K562 (cell line): ENCODE measurements at regions not wholly inside any gene's neighbourhood (a gene's known extent, or its start where the extent isn't known, plus 50 kb on each side); places are given as distances from the start of the nearest gene placed in this dataset.

Source experiments
- ATAC-seq: fragments of 200-7000 bp; cut with Tn5 transposase; 3 replicates; pipeline ENCODE4 v1.9.1; 2020; ENCODE audit warnings: moderate library complexity
- BruUV-seq: library from RNA; stranded (reverse); fragments of 400-500 nt; replicated peaks from 2 replicates; lab custom pipeline; 2021; lab: Mats Ljungman, UMichigan
- CTCF ChIA-PET: fragments of 300-600 bp; formaldehyde crosslinking; extraction: SDS; loops from one replicate; lab custom pipeline; 2021; ENCODE audit warnings: low intra/inter-chr PET ratio; lab: Yijun Ruan, JAX
- POLR2A ChIA-PET: fragments of 300-600, 350-650 bp; sonication (Branson Sonifier 250); formaldehyde crosslinking; extraction: SDS; loops from one replicate; lab custom pipeline; 2021; ENCODE audit warnings: antibody characterized with exemption, inconsistent platforms; lab: Yijun Ruan, JAX
- DNase-seq, 4 experiments: peaks; one replicate each; pipeline versions ENCODE4 v3.0.0 to v3.0.0-alpha.2; 2011 to 2018; ENCODE audit warnings: low spot score in 3 of 4, mixed read lengths in 3 of 4; ENCODE audit errors: extremely low read depth in 1 of 4
- FAIRE-seq: peaks from 2 replicates; lab custom pipeline; 2011; peaks lifted over from hg19 to GRCh38; lab: Jason Lieb, UNC
- H2AFZ ChIP-seq: 2 replicates; pipeline ENCODE4 v1.6.0; 2011; ENCODE audit warnings: low read depth, low read length, control low read depth, inconsistent platforms
- H3K27ac ChIP-seq: fragments of 200-600 bp; 3 replicates; pipeline ENCODE4 v1.8.0; 2011; ENCODE audit warnings: low read depth, mild to moderate bottlenecking, control low read depth, inconsistent platforms, low read length, moderate library complexity, mixed read lengths; ENCODE audit errors: extremely low read depth
- H3K27me3 ChIP-seq, 2 experiments: fragments of 300-600 bp in 1 of 2; 2 replicates in 1 of 2; 3 replicates in 1 of 2; pipeline versions ENCODE4 v1.6.0 to v1.8.0; 2011; ENCODE audit warnings: inconsistent platforms in 2 of 2, low read length in 2 of 2, mild to moderate bottlenecking in 1 of 2, mixed read lengths in 1 of 2, moderate library complexity in 1 of 2; ENCODE audit not compliant: control insufficient read depth in 2 of 2, insufficient read depth in 2 of 2
- H3K36me3 ChIP-seq: fragments of 300-600 bp; 3 replicates; pipeline ENCODE4 v1.8.0; 2011; ENCODE audit warnings: mild to moderate bottlenecking, low read length, inconsistent platforms; ENCODE audit not compliant: control insufficient read depth, insufficient read depth
- H3K4me1 ChIP-seq, 2 experiments: fragments of 200-600 bp in 1 of 2; replicated peaks in 1 of 2; 2 replicates in 1 of 2; 3 replicates in 1 of 2; pipeline versions ENCODE4 v1.5.1 to v1.8.0; 2011; ENCODE audit warnings: inconsistent platforms in 2 of 2, low read length in 2 of 2, mild to moderate bottlenecking in 1 of 2, mixed read lengths in 1 of 2, moderate library complexity in 1 of 2; ENCODE audit not compliant: control insufficient read depth in 2 of 2, insufficient read depth in 2 of 2
- H3K4me2 ChIP-seq: 2 replicates; pipeline ENCODE4 v1.6.1; 2011; ENCODE audit warnings: low read length, control low read depth, inconsistent platforms, mixed read lengths; ENCODE audit not compliant: insufficient read depth
- H3K4me3 ChIP-seq: fragments of 200-600 bp; sonication (generic), shearing (Covaris generic); 2 replicates; pipeline ENCODE4 v1.5.1; 2016; ENCODE audit warnings: control low read depth, inconsistent platforms
- H3K79me2 ChIP-seq: fragments of 200-600 bp; 3 replicates; pipeline ENCODE4 v1.8.0; 2011; ENCODE audit warnings: low read length, inconsistent platforms; ENCODE audit not compliant: control insufficient read depth, insufficient read depth
- H3K9ac ChIP-seq, 2 experiments: 2 replicates each; pipeline versions ENCODE4 v1.6.0 to v1.6.1; 2011; ENCODE audit warnings: low read depth in 2 of 2, low read length in 2 of 2, control low read depth in 1 of 2, inconsistent platforms in 1 of 2, mild to moderate bottlenecking in 1 of 2, mixed read lengths in 1 of 2; ENCODE audit not compliant: insufficient read depth in 1 of 2
- H3K9me1 ChIP-seq: one replicate; pipeline ENCODE4 v1.6.0; 2011; ENCODE audit warnings: inconsistent platforms, mild to moderate bottlenecking, low read length, moderate library complexity; ENCODE audit not compliant: control insufficient read depth, insufficient read depth
- H3K9me3 ChIP-seq: replicated peaks from 2 replicates; pipeline ENCODE4 v1.5.1; 2011; ENCODE audit warnings: low read depth, low read length, inconsistent platforms; ENCODE audit not compliant: control insufficient read depth, insufficient read depth
- H4K20me1 ChIP-seq: replicated peaks from 2 replicates; pipeline ENCODE4 v1.6.1; 2011; ENCODE audit warnings: low read length, inconsistent platforms, mixed read lengths; ENCODE audit not compliant: control insufficient read depth, insufficient read depth
- CREBBP ChIP-seq: IDR thresholded peaks from one replicate; pipeline ENCODE4 v1.6.1; 2012; ENCODE audit warnings: low read depth, mild to moderate bottlenecking, control low read depth, inconsistent platforms, low read length
- E4F1 ChIP-seq: fragments of 250-450 bp; sonication (Bioruptor Pico); IDR thresholded peaks from 2 replicates; pipeline ENCODE4 v1.5.0; 2021; ENCODE audit warnings: mild to moderate bottlenecking, borderline replicate concordance
- ELK3 ChIP-seq: fragments of 450-650 bp; formaldehyde crosslinking; IDR thresholded peaks from 2 replicates; pipeline ENCODE4 v1.4.0; 2020; ENCODE audit warnings: mild to moderate bottlenecking
- HCFC1 ChIP-seq: IDR thresholded peaks from 2 replicates; pipeline ENCODE4 v1.6.1; 2012; ENCODE audit warnings: low read depth, low read length, improper control_type of control experiment
- HNRNPLL ChIP-seq: fragments of 200-400 bp; formaldehyde crosslinking; IDR thresholded peaks from 2 replicates; pipeline ENCODE4 v1.6.1; 2017; ENCODE audit warnings: low read length, low read depth, mild to moderate bottlenecking; ENCODE audit not compliant: poor library complexity, severe bottlenecking
- MEF2A ChIP-seq: IDR thresholded peaks from 2 replicates; pipeline ENCODE4 v1.6.1; 2011; ENCODE audit warnings: low read depth, mild to moderate bottlenecking, low read length, moderate library complexity; ENCODE audit not compliant: control insufficient read depth
- ZFP36 ChIP-seq: fragments of 150-350 bp; IDR thresholded peaks from 2 replicates; pipeline ENCODE4 v1.6.1; 2018; ENCODE audit warnings: low read length, low read depth; ENCODE audit not compliant: partially characterized antibody
- ZNF121 ChIP-seq: sonication (generic); formaldehyde crosslinking; conservative IDR thresholded peaks from 2 replicates; pipeline ENCODE4 v1.8.0; 2022; ENCODE audit warnings: missing genetic modification reagents
- ZNF146 ChIP-seq: IDR thresholded peaks from one replicate; pipeline ENCODE4 v1.6.1; 2018; ENCODE audit warnings: missing compliant biosample characterization; ENCODE audit not compliant: unreplicated experiment
- WGBS: fragments of 100-300 bp; shearing (Covaris generic); methylation state at CpG from one replicate; pipeline ENCODE4 v1.1.6; 2016; ENCODE audit warnings: low coverage, mixed read lengths; ENCODE audit not compliant: insufficient coverage; ENCODE audit errors: missing lambda C conversion rate; 5-methylcytosine and 5-hydroxymethylcytosine counted together
- in situ Hi-C: fragments of 300-500 bp; cut with MboI; formaldehyde crosslinking; loops from 4 replicates; pipeline ENCODE4 v1.15.0; 2018; ENCODE audit warnings: inconsistent platforms, mixed read lengths
- intact Hi-C: fragments of 100-400 bp; cut with micrococcal nuclease; formaldehyde crosslinking; loops from 2 replicates; pipeline ENCODE4 v1.14.2; 2022
- TF ChIP-seq, protein P1 (sequence below), 2 experiments: fragments of 450-650 bp in 1 of 2; sonication (generic) in 1 of 2; formaldehyde crosslinking in 1 of 2; IDR thresholded peaks; 2 replicates each; pipeline versions ENCODE4 v1.7.1 to v1.9.0; 2016 to 2022; ENCODE audit warnings: inconsistent platforms in 1 of 2, mild to moderate bottlenecking in 1 of 2, missing genetic modification reagents in 1 of 2

- Histone ChIP-seq H3K27me3 (no peaks in the 10 kb centered on the region), H3K9me3 (no peaks in the 10 kb centered on the region), H2AFZ (no peak overlapping the region), H3K4me1 (no peaks in the 10 kb centered on the region), H3K27ac (no peak overlapping the region), H3K9me1 (no peaks in the 10 kb centered on the region), H3K4me2 (no peak overlapping the region), H3K36me3 (no peaks in the 10 kb centered on the region), H3K79me2 (no peaks in the 10 kb centered on the region), H3K9ac (no peak overlapping the region), H3K4me3 (no peak overlapping the region), H4K20me1 (no peaks in the 10 kb centered on the region)
- in situ Hi-C loops (no loop called here), intact Hi-C loops (no loop called here)
- ATAC-seq (no peak), DNase-seq (no peak), FAIRE-seq (no peak)
- CTCF ChIA-PET, result no interaction called here
- BruUV-seq, result no TSS peak
- WGBS, result 0% methylated on average over 4 of the region's 4 CpGs
- POLR2A ChIA-PET, result no interaction called here
- TF ChIP-seq HCFC1 (no peak), MEF2A (no peak), ZNF146 (CRISPR knock-in tag) (no peak), E4F1 (CRISPR knock-in tag) (no peak), ZNF121 (no peak), HNRNPLL (no peak), ZFP36 (no peak), ELK3 (no peak), CREBBP (no peak)
- TF ChIP-seq, protein P1, sequence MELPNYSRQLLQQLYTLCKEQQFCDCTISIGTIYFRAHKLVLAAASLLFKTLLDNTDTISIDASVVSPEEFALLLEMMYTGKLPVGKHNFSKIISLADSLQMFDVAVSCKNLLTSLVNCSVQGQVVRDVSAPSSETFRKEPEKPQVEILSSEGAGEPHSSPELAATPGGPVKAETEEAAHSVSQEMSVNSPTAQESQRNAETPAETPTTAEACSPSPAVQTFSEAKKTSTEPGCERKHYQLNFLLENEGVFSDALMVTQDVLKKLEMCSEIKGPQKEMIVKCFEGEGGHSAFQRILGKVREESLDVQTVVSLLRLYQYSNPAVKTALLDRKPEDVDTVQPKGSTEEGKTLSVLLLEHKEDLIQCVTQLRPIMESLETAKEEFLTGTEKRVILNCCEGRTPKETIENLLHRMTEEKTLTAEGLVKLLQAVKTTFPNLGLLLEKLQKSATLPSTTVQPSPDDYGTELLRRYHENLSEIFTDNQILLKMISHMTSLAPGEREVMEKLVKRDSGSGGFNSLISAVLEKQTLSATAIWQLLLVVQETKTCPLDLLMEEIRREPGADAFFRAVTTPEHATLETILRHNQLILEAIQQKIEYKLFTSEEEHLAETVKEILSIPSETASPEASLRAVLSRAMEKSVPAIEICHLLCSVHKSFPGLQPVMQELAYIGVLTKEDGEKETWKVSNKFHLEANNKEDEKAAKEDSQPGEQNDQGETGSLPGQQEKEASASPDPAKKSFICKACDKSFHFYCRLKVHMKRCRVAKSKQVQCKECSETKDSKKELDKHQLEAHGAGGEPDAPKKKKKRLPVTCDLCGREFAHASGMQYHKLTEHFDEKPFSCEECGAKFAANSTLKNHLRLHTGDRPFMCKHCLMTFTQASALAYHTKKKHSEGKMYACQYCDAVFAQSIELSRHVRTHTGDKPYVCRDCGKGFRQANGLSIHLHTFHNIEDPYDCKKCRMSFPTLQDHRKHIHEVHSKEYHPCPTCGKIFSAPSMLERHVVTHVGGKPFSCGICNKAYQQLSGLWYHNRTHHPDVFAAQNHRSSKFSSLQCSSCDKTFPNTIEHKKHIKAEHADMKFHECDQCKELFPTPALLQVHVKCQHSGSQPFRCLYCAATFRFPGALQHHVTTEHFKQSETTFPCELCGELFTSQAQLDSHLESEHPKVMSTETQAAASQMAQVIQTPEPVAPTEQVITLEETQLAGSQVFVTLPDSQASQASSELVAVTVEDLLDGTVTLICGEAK (IDR thresholded peaks at IDR 0.05), result no peak
- TF ChIP-seq, protein P1 (CRISPR knock-in tag; IDR thresholded peaks at IDR 0.05), result no peak
Observed at GRCh38 chr2:57180042-57180567, 866.5 kb upstream of the VRK2 start.
